ENCODE measurements at regions not wholly inside any gene's neighbourhood (a gene's known extent, or its start where the extent isn't known, plus 50 kb on each side); places are given as distances from the start of the nearest gene placed in this dataset.

GRCh38 chr1:193590102-193590501, 403.7 kb upstream of the B3GALT2 start:
- no peak for TF ChIP-seq PAX5 (IDR thresholded peaks at IDR 0.05; ENCODE audit: insufficient read depth, low read length, severe bottlenecking)
- TF ChIP-seq POLR2AphosphoS5 (IDR thresholded peaks at IDR 0.05; ENCODE audit: low read depth, low read length) = no peak
- no peak for TF ChIP-seq POLR2A (IDR thresholded peaks at IDR 0.05; ENCODE audit: low read depth, low read length)
- TF ChIP-seq SPI1 (IDR thresholded peaks at IDR 0.05; ENCODE audit: low read depth, low read length) = no peak
- TF ChIP-seq TAF1 (IDR thresholded peaks at IDR 0.05; ENCODE audit: low read depth, low read length) = no peak
- DNase-seq (ENCODE audit: insufficient read length, low spot score) = no peak
- no peak for FAIRE-seq

GRCh38 chr1:193589597-193590040, 403.2 kb upstream of the B3GALT2 start:
- TF ChIP-seq TAF1 (IDR thresholded peaks at IDR 0.05; ENCODE audit: low read depth, low read length) (no peak), POU2F2 (IDR thresholded peaks at IDR 0.05; ENCODE audit: low read depth, low read length) (no peak), SPI1 (IDR thresholded peaks at IDR 0.05; ENCODE audit: low read depth, low read length) (no peak), POLR2AphosphoS5 (IDR thresholded peaks at IDR 0.05; ENCODE audit: low read depth, low read length) (no peak), POLR2A (IDR thresholded peaks at IDR 0.05; ENCODE audit: low read depth, low read length) (no peak), PAX5 (IDR thresholded peaks at IDR 0.05; ENCODE audit: insufficient read depth, low read length, severe bottlenecking) (no peak)
- FAIRE-seq = no peak
- no peak for DNase-seq (ENCODE audit: insufficient read length, low spot score)

GRCh38 chr1:193588311-193589082, 402.1 kb upstream of the B3GALT2 start:
- no peak for DNase-seq (ENCODE audit: insufficient read length, low spot score)
- no peak for FAIRE-seq
- TF ChIP-seq POLR2AphosphoS5 (IDR thresholded peaks at IDR 0.05; ENCODE audit: low read depth, low read length) (no peak), PAX5 (IDR thresholded peaks at IDR 0.05; ENCODE audit: insufficient read depth, low read length, severe bottlenecking) (no peak), SPI1 (IDR thresholded peaks at IDR 0.05; ENCODE audit: low read depth, low read length) (no peak), POU2F2 (IDR thresholded peaks at IDR 0.05; ENCODE audit: low read depth, low read length) (no peak)

GRCh38 chr1:193584731-193585239, 398.4 kb upstream of the B3GALT2 start:
- FAIRE-seq = no peak
- no peak for TF ChIP-seq SPI1 (IDR thresholded peaks at IDR 0.05; ENCODE audit: low read depth, low read length)
- no peak for TF ChIP-seq TAF1 (IDR thresholded peaks at IDR 0.05; ENCODE audit: low read depth, low read length)
- TF ChIP-seq POLR2AphosphoS5 (IDR thresholded peaks at IDR 0.05; ENCODE audit: low read depth, low read length) = no peak
- DNase-seq (ENCODE audit: insufficient read length, low spot score) = no peak

- no peak for FAIRE-seq
- TF ChIP-seq TAF1 (IDR thresholded peaks at IDR 0.05; ENCODE audit: low read depth, low read length) (no peak), SPI1 (IDR thresholded peaks at IDR 0.05; ENCODE audit: low read depth, low read length) (no peak), PAX5 (IDR thresholded peaks at IDR 0.05; ENCODE audit: insufficient read depth, low read length, severe bottlenecking) (no peak), POU2F2 (IDR thresholded peaks at IDR 0.05; ENCODE audit: low read depth, low read length) (no peak), POLR2A (IDR thresholded peaks at IDR 0.05; ENCODE audit: low read depth, low read length) (no peak), POLR2AphosphoS5 (IDR thresholded peaks at IDR 0.05; ENCODE audit: low read depth, low read length) (no peak)
These were observed 394.9 kb upstream of the B3GALT2 start for GRCh38 chr1:193581341-193581740.

GRCh38 chr1:193580419-193580818, 394.0 kb upstream of the B3GALT2 start:
- FAIRE-seq (no peak), DNase-seq (ENCODE audit: insufficient read length, low spot score) (no peak)
- no peak for TF ChIP-seq TAF1 (IDR thresholded peaks at IDR 0.05; ENCODE audit: low read depth, low read length)
- TF ChIP-seq PAX5 (IDR thresholded peaks at IDR 0.05; ENCODE audit: insufficient read depth, low read length, severe bottlenecking) = no peak
- TF ChIP-seq SPI1 (IDR thresholded peaks at IDR 0.05; ENCODE audit: low read depth, low read length) = no peak
- no peak for TF ChIP-seq POLR2AphosphoS5 (IDR thresholded peaks at IDR 0.05; ENCODE audit: low read depth, low read length)
- no peak for TF ChIP-seq POU2F2 (IDR thresholded peaks at IDR 0.05; ENCODE audit: low read depth, low read length)
- TF ChIP-seq POLR2A (IDR thresholded peaks at IDR 0.05; ENCODE audit: low read depth, low read length) = no peak

More at GRCh38 chr1:193581341-193581740, 394.9 kb upstream of the B3GALT2 start:
- DNase-seq (ENCODE audit: insufficient read length, low spot score) = no peak

GRCh38 chr1:193579323-193579722, 392.9 kb upstream of the B3GALT2 start:
- no peak for TF ChIP-seq POLR2A (IDR thresholded peaks at IDR 0.05; ENCODE audit: low read depth, low read length)
- TF ChIP-seq SPI1 (IDR thresholded peaks at IDR 0.05; ENCODE audit: low read depth, low read length) = no peak
- no peak for TF ChIP-seq PAX5 (IDR thresholded peaks at IDR 0.05; ENCODE audit: insufficient read depth, low read length, severe bottlenecking)
- no peak for TF ChIP-seq POLR2AphosphoS5 (IDR thresholded peaks at IDR 0.05; ENCODE audit: low read depth, low read length)
- TF ChIP-seq POU2F2 (IDR thresholded peaks at IDR 0.05; ENCODE audit: low read depth, low read length) = no peak
- no peak for TF ChIP-seq TAF1 (IDR thresholded peaks at IDR 0.05; ENCODE audit: low read depth, low read length)
- DNase-seq (ENCODE audit: insufficient read length, low spot score) (no peak), FAIRE-seq (no peak)

- TF ChIP-seq POLR2AphosphoS5 (IDR thresholded peaks at IDR 0.05; ENCODE audit: low read depth, low read length) (no peak), PAX5 (IDR thresholded peaks at IDR 0.05; ENCODE audit: insufficient read depth, low read length, severe bottlenecking) (no peak), POU2F2 (IDR thresholded peaks at IDR 0.05; ENCODE audit: low read depth, low read length) (no peak), POLR2A (IDR thresholded peaks at IDR 0.05; ENCODE audit: low read depth, low read length) (no peak), TAF1 (IDR thresholded peaks at IDR 0.05; ENCODE audit: low read depth, low read length) (no peak), SPI1 (IDR thresholded peaks at IDR 0.05; ENCODE audit: low read depth, low read length) (no peak)
- DNase-seq (ENCODE audit: insufficient read length, low spot score) (no peak), FAIRE-seq (no peak)
These were observed 388.5 kb upstream of the B3GALT2 start for GRCh38 chr1:193574913-193575312.

- DNase-seq (ENCODE audit: insufficient read length, low spot score) (no peak), FAIRE-seq (no peak)
- TF ChIP-seq TAF1 (IDR thresholded peaks at IDR 0.05; ENCODE audit: low read depth, low read length) (no peak), POLR2AphosphoS5 (IDR thresholded peaks at IDR 0.05; ENCODE audit: low read depth, low read length) (no peak), POU2F2 (IDR thresholded peaks at IDR 0.05; ENCODE audit: low read depth, low read length) (no peak)
These were observed 383.5 kb upstream of the B3GALT2 start for GRCh38 chr1:193569983-193570269.
